ENCODE measurements at regions not wholly inside any gene's neighbourhood (a gene's known extent, or its start where the extent isn't known, plus 50 kb on each side); places are given as distances from the start of the nearest gene placed in this dataset.
A peak's percentile ranks its signal among the peaks of the same experiment; 100 is the strongest.

DNA sequence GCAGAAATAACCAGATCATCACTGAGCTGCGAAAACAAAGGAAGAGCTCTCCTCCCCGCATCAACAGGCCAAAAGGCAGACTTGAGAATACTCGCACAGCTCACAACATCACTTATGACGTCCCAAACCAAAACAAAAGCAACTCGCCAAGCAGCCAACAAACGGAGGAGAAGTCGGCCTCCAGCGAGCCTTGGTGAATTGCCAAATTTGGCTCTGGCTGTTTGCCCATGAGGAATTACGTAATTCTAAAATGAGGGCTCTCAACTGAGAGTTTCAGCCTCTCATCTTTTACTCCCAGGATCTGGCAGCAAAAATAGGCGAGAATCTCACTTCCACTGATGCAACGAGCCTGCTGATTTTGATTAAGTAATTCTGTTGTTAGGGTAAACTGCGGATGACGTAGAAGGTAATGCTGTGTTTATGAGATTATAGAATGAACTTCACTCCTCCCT, 51.7 kb upstream of the SEMA6A start:
- TF ChIP-seq, protein P1, sequence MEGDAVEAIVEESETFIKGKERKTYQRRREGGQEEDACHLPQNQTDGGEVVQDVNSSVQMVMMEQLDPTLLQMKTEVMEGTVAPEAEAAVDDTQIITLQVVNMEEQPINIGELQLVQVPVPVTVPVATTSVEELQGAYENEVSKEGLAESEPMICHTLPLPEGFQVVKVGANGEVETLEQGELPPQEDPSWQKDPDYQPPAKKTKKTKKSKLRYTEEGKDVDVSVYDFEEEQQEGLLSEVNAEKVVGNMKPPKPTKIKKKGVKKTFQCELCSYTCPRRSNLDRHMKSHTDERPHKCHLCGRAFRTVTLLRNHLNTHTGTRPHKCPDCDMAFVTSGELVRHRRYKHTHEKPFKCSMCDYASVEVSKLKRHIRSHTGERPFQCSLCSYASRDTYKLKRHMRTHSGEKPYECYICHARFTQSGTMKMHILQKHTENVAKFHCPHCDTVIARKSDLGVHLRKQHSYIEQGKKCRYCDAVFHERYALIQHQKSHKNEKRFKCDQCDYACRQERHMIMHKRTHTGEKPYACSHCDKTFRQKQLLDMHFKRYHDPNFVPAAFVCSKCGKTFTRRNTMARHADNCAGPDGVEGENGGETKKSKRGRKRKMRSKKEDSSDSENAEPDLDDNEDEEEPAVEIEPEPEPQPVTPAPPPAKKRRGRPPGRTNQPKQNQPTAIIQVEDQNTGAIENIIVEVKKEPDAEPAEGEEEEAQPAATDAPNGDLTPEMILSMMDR (IDR thresholded peaks at IDR 0.05) = no peak
- intact Hi-C loops (cut with DNase I) = no loop called here
- no peak overlapping the region for H3K4me3 ChIP-seq

More for the DNA sequence above, 51.7 kb upstream of the SEMA6A start:
- H3K36me3 ChIP-seq = no peaks in the 10 kb centered on the region
- DNase-seq (no peak), ATAC-seq (peak; percentile 34)
- no peaks in the 10 kb centered on the region for H3K27me3 ChIP-seq
- H3K9me3 ChIP-seq = no peaks in the 10 kb centered on the region
- no peaks in the 10 kb centered on the region for H3K4me1 ChIP-seq
- no peak overlapping the region for H3K27ac ChIP-seq
